H9 (cell line): ENCODE measurements at regions not wholly inside any gene's neighbourhood (a gene's known extent, or its start where the extent isn't known, plus 50 kb on each side); places are given as distances from the start of the nearest gene placed in this dataset.

Experiments used
- DNase-seq: peaks from one replicate; pipeline ENCODE4 v3.0.0-alpha.2; 2017
- H2AFZ ChIP-seq: one replicate; pipeline ENCODE4 v1.6.1; 2013; ENCODE audit warnings: mild to moderate bottlenecking, low read length, control low read depth, moderate library complexity
- H2AK5ac ChIP-seq: 2 replicates; pipeline ENCODE4 v1.6.1; 2013; ENCODE audit warnings: low read length, control low read depth, mixed read lengths; ENCODE audit not compliant: insufficient read length
- H2BK120ac ChIP-seq: one replicate; pipeline ENCODE4 v1.6.1; 2013; ENCODE audit warnings: low read depth, mild to moderate bottlenecking, low read length, control low read depth, inconsistent platforms; ENCODE audit not compliant: poor library complexity, severe bottlenecking
- H2BK12ac ChIP-seq: 2 replicates; pipeline ENCODE4 v1.6.1; 2013; ENCODE audit warnings: low read length, control low read depth, mixed read lengths, low read depth; ENCODE audit not compliant: insufficient read length
- H2BK15ac ChIP-seq: 2 replicates; pipeline ENCODE4 v1.6.1; 2013; ENCODE audit warnings: low read depth, low read length, control low read depth
- H2BK20ac ChIP-seq: one replicate; pipeline ENCODE4 v1.6.1; 2013; ENCODE audit warnings: low read depth, mild to moderate bottlenecking, low read length, control low read depth, inconsistent platforms; ENCODE audit not compliant: poor library complexity, severe bottlenecking
- H2BK5ac ChIP-seq: 2 replicates; pipeline ENCODE4 v1.6.1; 2013; ENCODE audit warnings: low read length, control low read depth, mixed read lengths; ENCODE audit not compliant: insufficient read length
- H3K14ac ChIP-seq: 2 replicates; pipeline ENCODE4 v1.6.1; 2013; ENCODE audit warnings: low read length, control low read depth; ENCODE audit not compliant: insufficient read depth
- H3K18ac ChIP-seq: 2 replicates; pipeline ENCODE4 v1.6.1; 2013; ENCODE audit warnings: low read depth, mild to moderate bottlenecking, mixed read lengths, low read length, control low read depth; ENCODE audit not compliant: insufficient read length
- H3K23ac ChIP-seq: 2 replicates; pipeline ENCODE4 v1.6.1; 2013; ENCODE audit warnings: low read length, control low read depth, mixed read lengths, low read depth; ENCODE audit not compliant: insufficient read length
- H3K23me2 ChIP-seq: 2 replicates; pipeline ENCODE4 v1.6.1; 2013; ENCODE audit warnings: low read depth, mild to moderate bottlenecking, mixed read lengths, low read length, control low read depth; ENCODE audit not compliant: insufficient read length, poor library complexity, severe bottlenecking
- H3K27ac ChIP-seq: 2 replicates; pipeline ENCODE4 v1.5.1; 2013; ENCODE audit warnings: low read length, control low read depth, mixed read lengths, low read depth; ENCODE audit not compliant: insufficient read length
- H3K27me3 ChIP-seq: 2 replicates; pipeline ENCODE4 v1.6.1; 2013; ENCODE audit warnings: low read length, control low read depth, inconsistent platforms; ENCODE audit not compliant: insufficient read depth
- H3K4ac ChIP-seq: 2 replicates; pipeline ENCODE4 v1.6.1; 2013; ENCODE audit warnings: low read depth, mild to moderate bottlenecking, control low read depth, inconsistent platforms, low read length, moderate library complexity
- H3K4me1 ChIP-seq: 2 replicates; pipeline ENCODE4 v1.6.1; 2013; ENCODE audit warnings: low read length, control low read depth, inconsistent platforms; ENCODE audit not compliant: insufficient read depth
- H3K4me2 ChIP-seq: 2 replicates; pipeline ENCODE4 v1.6.1; 2013; ENCODE audit warnings: low read length, control low read depth, mixed read lengths; ENCODE audit not compliant: insufficient read length, insufficient read depth
- H3K56ac ChIP-seq: 2 replicates; pipeline ENCODE4 v1.6.1; 2013; ENCODE audit warnings: low read depth, mild to moderate bottlenecking, mixed read lengths, low read length, control low read depth; ENCODE audit not compliant: insufficient read length
- H3K79me1 ChIP-seq: 2 replicates; pipeline ENCODE4 v1.6.1; 2013; ENCODE audit warnings: low read depth, mild to moderate bottlenecking, moderate library complexity, low read length, control low read depth, inconsistent platforms; ENCODE audit not compliant: insufficient read depth, poor library complexity, severe bottlenecking
- H3K79me2 ChIP-seq: 2 replicates; pipeline ENCODE4 v1.6.1; 2013; ENCODE audit warnings: low read length, control low read depth, inconsistent platforms; ENCODE audit not compliant: insufficient read depth
- H3K9ac ChIP-seq: 2 replicates; pipeline ENCODE4 v1.6.1; 2013; ENCODE audit warnings: low read length, control low read depth, mixed read lengths; ENCODE audit not compliant: insufficient read length; ENCODE audit errors: extremely low read depth
- H3K9me3 ChIP-seq: one replicate; pipeline ENCODE4 v1.6.1; 2013; ENCODE audit warnings: low read depth, low read length, inconsistent platforms; ENCODE audit not compliant: control insufficient read depth
- H3T11ph ChIP-seq: one replicate; pipeline ENCODE4 v1.6.1; 2013; ENCODE audit warnings: mild to moderate bottlenecking, low read length, control low read depth, inconsistent platforms
- H4K20me1 ChIP-seq: one replicate; pipeline ENCODE4 v1.6.1; 2013; ENCODE audit not compliant: control insufficient read depth, insufficient read length, insufficient read depth
- H4K5ac ChIP-seq: 2 replicates; pipeline ENCODE4 v1.6.1; 2013; ENCODE audit warnings: low read depth, mild to moderate bottlenecking, mixed read lengths, low read length, control low read depth; ENCODE audit not compliant: insufficient read length
- H4K8ac ChIP-seq: replicated peaks from 2 replicates; pipeline ENCODE4 v1.6.1; 2013; ENCODE audit warnings: low read length, control low read depth, mixed read lengths, low read depth; ENCODE audit not compliant: insufficient read length
- H4K91ac ChIP-seq: 2 replicates; pipeline ENCODE4 v1.6.1; 2013; ENCODE audit warnings: low read depth, mild to moderate bottlenecking, moderate library complexity, mixed read lengths, low read length, control low read depth; ENCODE audit not compliant: insufficient read length
- H3K27ac Mint-ChIP-seq, 3 experiments: 2 replicates in 2 of 3; 3 replicates in 1 of 3; pipeline ENCODE4 v1.8.0; 2020 to 2021; ENCODE audit warnings: mixed read lengths in 3 of 3, mild to moderate bottlenecking in 1 of 3, moderate library complexity in 1 of 3
- H3K27me3 Mint-ChIP-seq: 2 replicates; pipeline ENCODE4 v1.8.0; 2021; ENCODE audit warnings: low read depth, mild to moderate bottlenecking, moderate library complexity, mixed read lengths
- H3K36me3 Mint-ChIP-seq, 3 experiments: 2 replicates in 2 of 3; 3 replicates in 1 of 3; pipeline ENCODE4 v1.8.0; 2020 to 2021; ENCODE audit warnings: low read depth in 3 of 3, mixed read lengths in 3 of 3; ENCODE audit not compliant: insufficient read depth in 1 of 3
- H3K4me1 Mint-ChIP-seq, 2 experiments: 2 replicates each; pipeline ENCODE4 v1.8.0; 2020; ENCODE audit warnings: mixed read lengths in 2 of 2
- H3K4me3 Mint-ChIP-seq, 2 experiments: 2 replicates in 1 of 2; 3 replicates in 1 of 2; pipeline ENCODE4 v1.8.0; 2020 to 2021; ENCODE audit warnings: mild to moderate bottlenecking in 2 of 2, mixed read lengths in 2 of 2, moderate library complexity in 1 of 2
- H3K9me3 Mint-ChIP-seq, 2 experiments: 2 replicates in 1 of 2; 3 replicates in 1 of 2; pipeline ENCODE4 v1.8.0; 2020; ENCODE audit warnings: mild to moderate bottlenecking in 2 of 2, mixed read lengths in 2 of 2, moderate library complexity in 1 of 2
- CTCF ChIP-seq: fragments of 200-600 bp; sonication (generic); conservative IDR thresholded peaks from 3 replicates; pipeline ENCODE4 v1.8.0; 2021; ENCODE audit warnings: antibody characterized with exemption, mild to moderate bottlenecking
- WGBS: extraction: QIAGEN DNeasy Blood & Tissue Kit; methylation state at CpG from one replicate; pipeline ENCODE4 v1.1.7; 2013; ENCODE audit warnings: missing lambda C conversion rate, low lambda C conversion rate, mixed read lengths; ENCODE audit not compliant: insufficient read length; ENCODE audit errors: extremely low coverage; 5-methylcytosine and 5-hydroxymethylcytosine counted together

DNA sequence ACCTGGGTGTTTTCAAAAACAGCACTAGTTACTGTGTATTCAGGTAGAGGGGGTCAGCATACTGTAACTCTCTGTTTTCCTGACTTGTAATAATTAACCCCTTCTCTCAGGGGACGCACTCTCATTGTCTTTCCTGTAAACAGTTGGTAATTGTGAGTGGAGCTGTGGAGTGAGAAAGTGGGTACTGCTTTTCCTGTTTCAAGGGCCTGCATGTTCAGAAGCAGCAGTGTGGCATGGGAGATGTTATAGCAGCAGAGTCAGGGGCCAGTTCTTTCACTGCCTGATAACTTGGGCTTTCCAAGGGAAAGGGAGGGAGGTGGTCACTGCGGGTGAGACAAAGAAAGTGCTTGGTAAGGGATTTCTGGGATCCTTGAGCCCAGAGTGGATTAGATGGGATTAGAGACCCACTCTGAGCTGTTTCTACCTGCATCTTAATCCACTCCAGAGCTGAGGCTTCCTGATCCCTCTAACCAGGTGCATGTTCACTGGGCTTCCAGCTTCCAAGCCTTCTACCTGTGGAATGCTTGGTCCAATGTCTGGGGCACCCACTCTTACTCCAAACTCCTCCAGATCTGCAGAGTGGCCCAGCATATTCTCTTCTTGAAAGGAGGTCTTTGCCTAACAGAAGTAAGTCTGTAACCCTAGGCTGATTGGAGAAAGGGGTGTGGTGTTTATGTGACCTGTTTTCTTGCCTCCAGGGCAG, 105.2 kb downstream of the RPLP1 start:
- no peak overlapping the region for H4K8ac ChIP-seq
- no peak overlapping the region for H4K91ac ChIP-seq
- no peak overlapping the region for H2BK15ac ChIP-seq
- Mint-ChIP-seq H3K4me3 (no peak overlapping the region), H3K9me3 (no peaks in the 10 kb centered on the region), H3K27ac (no peak overlapping the region; a peak in 1 of 7 replicates), H3K27me3 (peaks cover 13% of the 10 kb centered on the region), H3K36me3 (no peaks in the 10 kb centered on the region), H3K4me1 (peaks cover 31 to 56% of the 10 kb centered on the region in 2 experiments)
- no peaks in the 10 kb centered on the region for H3K23me2 ChIP-seq
- H3K79me2 ChIP-seq: no peaks in the 10 kb centered on the region
- no peak for DNase-seq
- no peaks in the 10 kb centered on the region for H4K20me1 ChIP-seq
- H2AK5ac ChIP-seq: no peak overlapping the region
- H2BK12ac ChIP-seq: no peak overlapping the region
- H3K27ac ChIP-seq: no peak overlapping the region
- no peak overlapping the region for H3K56ac ChIP-seq
- no CpG with 5 or more reads among the region's 2 CpGs for WGBS
- H2BK20ac ChIP-seq: no peak overlapping the region
- no peak overlapping the region for H3K4ac ChIP-seq
- no peak overlapping the region for H2BK5ac ChIP-seq
- TF ChIP-seq CTCF: no peak
- H3K18ac ChIP-seq: no peak overlapping the region
- H3K4me2 ChIP-seq: no peak overlapping the region
- no peak overlapping the region for H3K23ac ChIP-seq
- H3K9me3 ChIP-seq: no peaks in the 10 kb centered on the region
- no peak overlapping the region for H3K9ac ChIP-seq
- no peaks in the 10 kb centered on the region for H3K27me3 ChIP-seq
- no peaks in the 10 kb centered on the region for H3K79me1 ChIP-seq
- no peak overlapping the region for H2BK120ac ChIP-seq
- H3T11ph ChIP-seq: no peak overlapping the region
- no peak overlapping the region for H2AFZ ChIP-seq
- no peak overlapping the region for H4K5ac ChIP-seq
- H3K4me1 ChIP-seq: peaks cover 3% of the 10 kb centered on the region; the same call in 1 of the 2 replicates
- no peak overlapping the region for H3K14ac ChIP-seq
